ENCODE measurements at regions not wholly inside any gene's neighbourhood (a gene's known extent, or its start where the extent isn't known, plus 50 kb on each side); places are given as distances from the start of the nearest gene placed in this dataset.
A peak's percentile ranks its signal among the peaks of the same experiment; 100 is the strongest.

DNA sequence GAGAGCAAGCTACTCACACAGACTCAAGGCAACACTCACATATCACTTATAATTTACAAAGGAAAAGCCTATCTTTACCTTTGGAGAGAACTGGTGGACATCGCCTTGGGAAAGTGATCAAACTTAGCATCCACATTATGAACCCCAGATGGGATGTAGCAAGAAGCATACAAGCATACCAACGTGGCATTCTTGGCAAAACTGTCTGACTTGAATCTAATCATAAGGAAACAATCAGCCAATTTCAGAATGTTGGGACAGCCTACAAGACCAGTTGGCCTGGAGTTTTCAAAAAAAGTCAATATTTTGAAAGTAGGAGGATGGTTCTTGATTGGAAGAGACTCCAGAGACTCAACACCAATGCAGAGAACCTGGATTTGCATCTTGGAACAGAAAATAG, 79.1 kb upstream of the PMAIP1 start:
- TF ChIP-seq, protein P1, sequence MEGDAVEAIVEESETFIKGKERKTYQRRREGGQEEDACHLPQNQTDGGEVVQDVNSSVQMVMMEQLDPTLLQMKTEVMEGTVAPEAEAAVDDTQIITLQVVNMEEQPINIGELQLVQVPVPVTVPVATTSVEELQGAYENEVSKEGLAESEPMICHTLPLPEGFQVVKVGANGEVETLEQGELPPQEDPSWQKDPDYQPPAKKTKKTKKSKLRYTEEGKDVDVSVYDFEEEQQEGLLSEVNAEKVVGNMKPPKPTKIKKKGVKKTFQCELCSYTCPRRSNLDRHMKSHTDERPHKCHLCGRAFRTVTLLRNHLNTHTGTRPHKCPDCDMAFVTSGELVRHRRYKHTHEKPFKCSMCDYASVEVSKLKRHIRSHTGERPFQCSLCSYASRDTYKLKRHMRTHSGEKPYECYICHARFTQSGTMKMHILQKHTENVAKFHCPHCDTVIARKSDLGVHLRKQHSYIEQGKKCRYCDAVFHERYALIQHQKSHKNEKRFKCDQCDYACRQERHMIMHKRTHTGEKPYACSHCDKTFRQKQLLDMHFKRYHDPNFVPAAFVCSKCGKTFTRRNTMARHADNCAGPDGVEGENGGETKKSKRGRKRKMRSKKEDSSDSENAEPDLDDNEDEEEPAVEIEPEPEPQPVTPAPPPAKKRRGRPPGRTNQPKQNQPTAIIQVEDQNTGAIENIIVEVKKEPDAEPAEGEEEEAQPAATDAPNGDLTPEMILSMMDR (conservative IDR thresholded peaks at IDR 0.05; ENCODE audit: low read depth) = no peak
- CTCF ChIA-PET = interaction anchor here (0.6 kb wide), 1 partner anchor 559 kb away, joined by 5 read pairs; no protein-coding TSS in a partner anchor
- no peak for DNase-seq (ENCODE audit: low spot score)
- POLR2A ChIA-PET (ENCODE audit: low non-redundant PET) = no interaction called here
- no peak overlapping the region for H3K27ac ChIP-seq

DNA sequence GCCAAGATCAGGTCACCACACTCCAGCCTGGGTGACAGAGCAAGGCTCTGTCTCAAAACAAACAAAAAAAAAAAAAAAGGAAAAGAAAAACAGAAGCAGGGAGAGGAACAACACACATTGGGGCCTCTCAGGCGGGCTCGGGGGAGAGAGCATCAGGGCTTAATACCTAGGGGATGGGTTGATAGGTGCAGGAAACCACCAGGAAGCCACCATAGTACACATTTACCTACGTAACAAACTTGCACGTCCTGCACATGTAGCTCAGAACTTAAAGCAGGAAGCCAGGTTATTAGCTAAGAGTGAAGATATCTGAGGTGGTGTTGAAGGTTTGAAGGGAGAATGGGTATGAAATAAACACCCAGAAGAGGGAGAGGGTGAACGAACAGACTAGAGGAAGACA, 81.0 kb upstream of the PMAIP1 start:
- TF ChIP-seq, protein P1 (conservative IDR thresholded peaks at IDR 0.05; ENCODE audit: low read depth) = no peak
- no peak overlapping the region for H3K27ac ChIP-seq
- DNase-seq (ENCODE audit: low spot score) = no peak
- POLR2A ChIA-PET (ENCODE audit: low non-redundant PET) = no interaction called here
- CTCF ChIA-PET = no interaction called here

DNA sequence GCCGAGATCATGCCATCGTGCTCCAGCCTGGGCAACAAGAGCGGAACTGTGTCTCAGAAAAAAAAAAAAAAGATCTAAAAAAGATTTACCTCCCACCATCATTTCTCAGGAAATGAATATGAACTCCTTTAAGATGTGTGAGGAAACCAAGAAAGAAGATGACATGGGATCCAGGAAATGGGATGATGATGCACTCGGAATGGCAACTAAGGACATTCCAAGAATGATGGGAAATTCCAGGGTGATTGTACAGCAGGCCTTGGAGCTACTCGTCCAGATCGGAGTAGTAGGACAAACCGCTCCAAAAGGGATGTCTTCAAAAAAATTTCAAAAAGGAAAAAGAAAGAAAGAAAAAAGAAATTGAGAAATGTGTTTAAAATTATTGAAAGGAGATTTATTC, 84.9 kb upstream of the PMAIP1 start:
- CTCF ChIA-PET = interaction anchor here (0.6 kb wide), 1 partner anchor 747 kb away, joined by 3 read pairs; no protein-coding TSS in a partner anchor
- H3K27ac ChIP-seq = no peak overlapping the region

DNA sequence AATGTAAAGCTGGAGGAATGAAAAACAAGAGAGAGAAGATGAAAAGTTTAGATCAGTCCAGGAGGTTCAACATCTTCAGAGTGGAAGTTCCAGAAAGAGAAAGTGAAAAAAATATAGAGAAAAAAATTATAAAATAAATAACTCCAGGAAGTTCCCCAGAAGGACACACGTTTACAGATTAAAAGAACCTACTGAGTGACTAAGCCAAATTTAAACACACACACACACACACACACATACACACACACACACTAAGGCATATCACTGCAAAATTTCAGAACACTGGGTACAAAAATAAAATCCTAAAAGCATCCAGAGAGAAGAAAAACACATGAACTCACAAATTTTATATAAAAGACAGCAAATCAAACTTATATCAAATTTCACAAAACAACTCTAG, 85.9 kb upstream of the PMAIP1 start:
- no peak overlapping the region for H3K27ac ChIP-seq
- ChIA-PET POLR2A (ENCODE audit: low non-redundant PET) (no interaction called here), CTCF (interaction anchor here (0.7 kb wide), 2 partner anchors 244 to 492 kb away, joined by 4 to 6 read pairs; no protein-coding TSS in a partner anchor)
- TF ChIP-seq, protein P1 (conservative IDR thresholded peaks at IDR 0.05; ENCODE audit: low read depth) = no peak
- DNase-seq (ENCODE audit: low spot score) = no peak

More for the DNA sequence above, 84.9 kb upstream of the PMAIP1 start:
- POLR2A ChIA-PET (ENCODE audit: low non-redundant PET) = no interaction called here
- TF ChIP-seq, protein P1 (conservative IDR thresholded peaks at IDR 0.05; ENCODE audit: low read depth) = no peak
- peak; percentile 2 for DNase-seq (ENCODE audit: low spot score)

DNA sequence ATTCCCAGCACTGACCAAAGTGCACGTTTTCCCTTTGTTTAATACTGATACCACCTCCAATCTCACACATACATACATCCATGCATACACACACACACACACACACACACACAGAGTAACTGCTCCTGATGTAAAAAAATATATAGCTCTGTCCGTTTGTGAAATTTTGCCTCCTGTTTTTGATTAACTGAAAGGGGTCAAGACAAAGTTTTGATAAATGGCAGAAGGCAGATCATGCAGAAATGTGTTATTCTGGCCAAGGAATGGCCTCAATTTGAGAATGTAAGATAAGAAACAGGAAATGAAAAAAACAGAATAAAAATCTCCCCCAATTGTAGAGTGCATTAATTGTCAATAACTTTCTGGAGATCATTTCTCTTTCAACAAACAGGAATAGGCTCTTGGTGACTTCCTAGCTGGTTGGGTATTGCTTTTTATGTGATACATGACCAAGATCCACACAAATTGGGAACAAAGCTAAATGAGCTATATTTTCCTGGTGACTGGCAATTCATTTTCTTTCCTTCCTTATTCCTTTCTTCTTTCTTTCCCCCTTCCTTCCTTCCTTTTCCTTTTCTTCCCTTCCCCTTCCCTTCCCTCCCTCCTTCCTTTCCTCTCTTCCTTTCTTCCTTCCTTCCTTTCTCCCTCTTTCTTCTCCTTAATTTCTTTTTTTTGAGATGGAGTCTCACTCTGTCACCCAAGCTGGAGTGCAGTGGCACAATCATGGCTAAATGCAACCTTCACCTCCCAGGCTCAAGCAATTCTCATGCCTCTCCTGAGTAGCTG, 88.9 kb upstream of the PMAIP1 start:
- ChIA-PET CTCF (no interaction called here), POLR2A (ENCODE audit: low non-redundant PET) (no interaction called here)
- TF ChIP-seq, protein P1 (conservative IDR thresholded peaks at IDR 0.05; ENCODE audit: low read depth) = no peak

DNA sequence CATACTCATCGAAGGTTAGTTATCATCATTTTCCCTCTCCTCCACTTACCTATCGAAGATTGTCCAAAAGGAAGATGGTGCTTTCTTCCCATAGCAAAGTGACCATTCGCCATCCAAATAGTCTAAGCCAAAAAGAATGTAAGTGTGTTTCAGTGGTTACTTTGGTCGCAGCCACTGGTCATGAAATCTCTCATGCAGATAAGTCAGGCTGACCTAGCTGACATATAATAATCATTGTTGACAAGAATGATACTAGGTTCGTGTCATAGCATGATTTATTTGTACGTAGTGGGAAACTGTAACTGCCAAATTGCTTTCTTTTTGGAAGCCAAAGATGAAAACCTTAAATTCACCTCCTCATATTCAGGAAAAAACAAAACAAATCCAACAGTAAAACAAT, 89.6 kb upstream of the PMAIP1 start:
- DNase-seq (ENCODE audit: low spot score) = no peak
- POLR2A ChIA-PET (ENCODE audit: low non-redundant PET) = no interaction called here
- H3K27ac ChIP-seq = no peak overlapping the region
- CTCF ChIA-PET = no interaction called here
- TF ChIP-seq, protein P1 (conservative IDR thresholded peaks at IDR 0.05; ENCODE audit: low read depth) = no peak

More for the DNA sequence above, 88.9 kb upstream of the PMAIP1 start:
- DNase-seq (ENCODE audit: low spot score) = no peak
- H3K27ac ChIP-seq = no peak overlapping the region
